Fibroblast of lung (primary cell): ENCODE measurements at regions not wholly inside any gene's neighbourhood (a gene's known extent, or its start where the extent isn't known, plus 50 kb on each side); places are given as distances from the start of the nearest gene placed in this dataset.

Source experiments
- EZH2 ChIP-seq: IDR thresholded peaks from 2 replicates; pipeline ENCODE4 v1.5.1; 2012; ENCODE audit warnings: low read length, control low read depth, mild to moderate bottlenecking; ENCODE audit errors: missing control alignments
- TF ChIP-seq, protein P1 (sequence below), 2 donors: IDR thresholded peaks in 1 of 2; conservative IDR thresholded peaks in 1 of 2; 1 replicate in 1 of 2; 2 replicates in 1 of 2; pipeline ENCODE4 v1.5.1; 2011 to 2012; ENCODE audit warnings: low read length in 2 of 2, control low read depth in 1 of 2, inconsistent platforms in 1 of 2, low read depth in 1 of 2, mild to moderate bottlenecking in 1 of 2

- no peak for TF ChIP-seq EZH2
- TF ChIP-seq, protein P1, sequence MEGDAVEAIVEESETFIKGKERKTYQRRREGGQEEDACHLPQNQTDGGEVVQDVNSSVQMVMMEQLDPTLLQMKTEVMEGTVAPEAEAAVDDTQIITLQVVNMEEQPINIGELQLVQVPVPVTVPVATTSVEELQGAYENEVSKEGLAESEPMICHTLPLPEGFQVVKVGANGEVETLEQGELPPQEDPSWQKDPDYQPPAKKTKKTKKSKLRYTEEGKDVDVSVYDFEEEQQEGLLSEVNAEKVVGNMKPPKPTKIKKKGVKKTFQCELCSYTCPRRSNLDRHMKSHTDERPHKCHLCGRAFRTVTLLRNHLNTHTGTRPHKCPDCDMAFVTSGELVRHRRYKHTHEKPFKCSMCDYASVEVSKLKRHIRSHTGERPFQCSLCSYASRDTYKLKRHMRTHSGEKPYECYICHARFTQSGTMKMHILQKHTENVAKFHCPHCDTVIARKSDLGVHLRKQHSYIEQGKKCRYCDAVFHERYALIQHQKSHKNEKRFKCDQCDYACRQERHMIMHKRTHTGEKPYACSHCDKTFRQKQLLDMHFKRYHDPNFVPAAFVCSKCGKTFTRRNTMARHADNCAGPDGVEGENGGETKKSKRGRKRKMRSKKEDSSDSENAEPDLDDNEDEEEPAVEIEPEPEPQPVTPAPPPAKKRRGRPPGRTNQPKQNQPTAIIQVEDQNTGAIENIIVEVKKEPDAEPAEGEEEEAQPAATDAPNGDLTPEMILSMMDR (conservative IDR thresholded peaks at IDR 0.05 in 1 of 2, IDR thresholded peaks at IDR 0.05 in 1 of 2; ENCODE audit: low read depth in 1 of 2, low read length in 2 of 2) = no peak
These were observed 67.7 kb downstream of the CALM1 start for GRCh38 chr14:90464481-90464880.
